ENCODE measurements at regions not wholly inside any gene's neighbourhood (a gene's known extent, or its start where the extent isn't known, plus 50 kb on each side); places are given as distances from the start of the nearest gene placed in this dataset.
"Not testable (repeated sequence)": the region's sequence is repeated elsewhere in the genome, so short reads cannot be mapped to it uniquely, and the experiment has no call there.

GRCh38 chr5:98158440-98158839 lies 615.0 kb upstream of the RGMB start:
- Histone ChIP-seq H3K9ac (ENCODE audit: low read depth in 1 of 3, low read length in 3 of 3) (no peak overlapping the region), H3K9me3 (ENCODE audit: control insufficient read depth in 3 of 3, low read length in 3 of 3) (no peaks in the 10 kb centered on the region), H3K4me1 (ENCODE audit: control insufficient read depth in 3 of 3, insufficient read depth in 3 of 3, low read length in 3 of 3) (no peaks in the 10 kb centered on the region), H3K27ac (ENCODE audit: low read depth, low read length) (no peak overlapping the region), H3K4me3 (ENCODE audit: low read length in 3 of 3) (no peak overlapping the region), H3K27me3 (ENCODE audit: control insufficient read depth in 3 of 3, insufficient read depth in 3 of 3, low read length in 3 of 3) (no peaks in the 10 kb centered on the region), H3K36me3 (ENCODE audit: control insufficient read depth in 3 of 3, insufficient read depth in 3 of 3, low read length in 3 of 3) (no peaks in the 10 kb centered on the region)

- H3K27me3 ChIP-seq (ENCODE audit: control insufficient read depth in 3 of 3, insufficient read depth in 3 of 3, low read length in 3 of 3), result no peaks in the 10 kb centered on the region
- H3K27ac ChIP-seq (ENCODE audit: low read depth, low read length), result no peak overlapping the region
- no peak overlapping the region for H3K4me3 ChIP-seq (ENCODE audit: low read length in 3 of 3)
- no peaks in the 10 kb centered on the region for H3K4me1 ChIP-seq (ENCODE audit: control insufficient read depth in 3 of 3, insufficient read depth in 3 of 3, low read length in 3 of 3)
- no peaks in the 10 kb centered on the region for H3K36me3 ChIP-seq (ENCODE audit: control insufficient read depth in 3 of 3, insufficient read depth in 3 of 3, low read length in 3 of 3)
- no peaks in the 10 kb centered on the region for H3K9me3 ChIP-seq (ENCODE audit: control insufficient read depth in 3 of 3, low read length in 3 of 3)
- H3K9ac ChIP-seq (ENCODE audit: low read depth in 1 of 3, low read length in 3 of 3), result no peak overlapping the region
Measured at GRCh38 chr5:98163796-98164493, 609.5 kb upstream of the RGMB start.

GRCh38 chr5:98168871-98169270 lies 604.6 kb upstream of the RGMB start:
- Histone ChIP-seq H3K27me3 (ENCODE audit: control insufficient read depth in 3 of 3, insufficient read depth in 3 of 3, low read length in 3 of 3) (no peaks in the 10 kb centered on the region), H3K9me3 (ENCODE audit: control insufficient read depth in 3 of 3, low read length in 3 of 3) (no peaks in the 10 kb centered on the region), H3K4me3 (ENCODE audit: low read length in 3 of 3) (no peak overlapping the region), H3K36me3 (ENCODE audit: control insufficient read depth in 3 of 3, insufficient read depth in 3 of 3, low read length in 3 of 3) (no peaks in the 10 kb centered on the region), H3K9ac (ENCODE audit: low read depth in 1 of 3, low read length in 3 of 3) (no peak overlapping the region), H3K27ac (ENCODE audit: low read depth, low read length) (no peak overlapping the region), H3K4me1 (ENCODE audit: control insufficient read depth in 3 of 3, insufficient read depth in 3 of 3, low read length in 3 of 3) (no peaks in the 10 kb centered on the region)

GRCh38 chr5:98170994-98171393 lies 602.5 kb upstream of the RGMB start:
- Histone ChIP-seq H3K4me3 (ENCODE audit: low read length in 3 of 3) (no peak overlapping the region), H3K9me3 (ENCODE audit: control insufficient read depth in 3 of 3, low read length in 3 of 3) (no peaks in the 10 kb centered on the region), H3K36me3 (ENCODE audit: control insufficient read depth in 3 of 3, insufficient read depth in 3 of 3, low read length in 3 of 3) (no peaks in the 10 kb centered on the region), H3K27ac (ENCODE audit: low read depth, low read length) (no peak overlapping the region), H3K9ac (ENCODE audit: low read depth in 1 of 3, low read length in 3 of 3) (no peak overlapping the region), H3K4me1 (ENCODE audit: control insufficient read depth in 3 of 3, insufficient read depth in 3 of 3, low read length in 3 of 3) (no peaks in the 10 kb centered on the region), H3K27me3 (ENCODE audit: control insufficient read depth in 3 of 3, insufficient read depth in 3 of 3, low read length in 3 of 3) (no peaks in the 10 kb centered on the region)

GRCh38 chr5:98173334-98173733 lies 600.1 kb upstream of the RGMB start:
- Histone ChIP-seq H3K4me1 (ENCODE audit: control insufficient read depth in 3 of 3, insufficient read depth in 3 of 3, low read length in 3 of 3) (no peaks in the 10 kb centered on the region), H3K4me3 (ENCODE audit: low read length in 3 of 3) (no peak overlapping the region), H3K27me3 (ENCODE audit: control insufficient read depth in 3 of 3, insufficient read depth in 3 of 3, low read length in 3 of 3) (no peaks in the 10 kb centered on the region), H3K27ac (ENCODE audit: low read depth, low read length) (no peak overlapping the region), H3K36me3 (ENCODE audit: control insufficient read depth in 3 of 3, insufficient read depth in 3 of 3, low read length in 3 of 3) (no peaks in the 10 kb centered on the region), H3K9ac (ENCODE audit: low read depth in 1 of 3, low read length in 3 of 3) (no peak overlapping the region), H3K9me3 (ENCODE audit: control insufficient read depth in 3 of 3, low read length in 3 of 3) (no peaks in the 10 kb centered on the region)

GRCh38 chr5:98175474-98175873 lies 598.0 kb upstream of the RGMB start:
- no peak overlapping the region for H3K9ac ChIP-seq (ENCODE audit: low read depth in 1 of 3, low read length in 3 of 3)
- H3K27me3 ChIP-seq (ENCODE audit: control insufficient read depth in 3 of 3, insufficient read depth in 3 of 3, low read length in 3 of 3), result no peaks in the 10 kb centered on the region
- H3K9me3 ChIP-seq (ENCODE audit: control insufficient read depth in 3 of 3, low read length in 3 of 3), result no peaks in the 10 kb centered on the region
- no peaks in the 10 kb centered on the region for H3K4me1 ChIP-seq (ENCODE audit: control insufficient read depth in 3 of 3, insufficient read depth in 3 of 3, low read length in 3 of 3)
- H3K27ac ChIP-seq (ENCODE audit: low read depth, low read length), result no peak overlapping the region
- H3K36me3 ChIP-seq (ENCODE audit: control insufficient read depth in 3 of 3, insufficient read depth in 3 of 3, low read length in 3 of 3), result no peaks in the 10 kb centered on the region
- no peak overlapping the region for H3K4me3 ChIP-seq (ENCODE audit: low read length in 3 of 3)

- Histone ChIP-seq H3K27me3 (ENCODE audit: control insufficient read depth in 3 of 3, insufficient read depth in 3 of 3, low read length in 3 of 3) (no peaks in the 10 kb centered on the region), H3K4me3 (ENCODE audit: low read length in 3 of 3) (no peak overlapping the region), H3K9ac (ENCODE audit: low read depth in 1 of 3, low read length in 3 of 3) (no peak overlapping the region), H3K4me1 (ENCODE audit: control insufficient read depth in 3 of 3, insufficient read depth in 3 of 3, low read length in 3 of 3) (no peaks in the 10 kb centered on the region), H3K9me3 (ENCODE audit: control insufficient read depth in 3 of 3, low read length in 3 of 3) (peaks cover 0 to 3% (median 0%) of the 10 kb centered on the region in 3 donors), H3K36me3 (ENCODE audit: control insufficient read depth in 3 of 3, insufficient read depth in 3 of 3, low read length in 3 of 3) (no peaks in the 10 kb centered on the region), H3K27ac (ENCODE audit: low read depth, low read length) (no peak overlapping the region)
Measured at GRCh38 chr5:98179791-98180755, 593.4 kb upstream of the RGMB start.

- H3K4me1 ChIP-seq (ENCODE audit: control insufficient read depth in 3 of 3, insufficient read depth in 3 of 3, low read length in 3 of 3), result no peaks in the 10 kb centered on the region
- no peak overlapping the region for H3K4me3 ChIP-seq (ENCODE audit: low read length in 3 of 3)
- no peak overlapping the region for H3K9ac ChIP-seq (ENCODE audit: low read depth in 1 of 3, low read length in 3 of 3)
- no peaks in the 10 kb centered on the region for H3K27me3 ChIP-seq (ENCODE audit: control insufficient read depth in 3 of 3, insufficient read depth in 3 of 3, low read length in 3 of 3)
- peaks cover 0 to 3% (median 0%) of the 10 kb centered on the region in 3 donors for H3K9me3 ChIP-seq (ENCODE audit: control insufficient read depth in 3 of 3, low read length in 3 of 3)
- H3K36me3 ChIP-seq (ENCODE audit: control insufficient read depth in 3 of 3, insufficient read depth in 3 of 3, low read length in 3 of 3), result no peaks in the 10 kb centered on the region
- H3K27ac ChIP-seq (ENCODE audit: low read depth, low read length), result no peak overlapping the region
Measured at GRCh38 chr5:98186128-98186527, 587.3 kb upstream of the RGMB start.

- Histone ChIP-seq H3K4me1 (ENCODE audit: control insufficient read depth in 3 of 3, insufficient read depth in 3 of 3, low read length in 3 of 3) (no peaks in the 10 kb centered on the region), H3K9me3 (ENCODE audit: control insufficient read depth in 3 of 3, low read length in 3 of 3) (peaks cover 0 to 3% (median 0%) of the 10 kb centered on the region in 3 donors)
Measured at GRCh38 chr5:98187945-98188344, 585.5 kb upstream of the RGMB start.

GRCh38 chr5:98190344-98190743 lies 583.1 kb upstream of the RGMB start:
- H3K9ac ChIP-seq (ENCODE audit: low read depth in 1 of 3, low read length in 3 of 3); H3K27ac ChIP-seq (ENCODE audit: low read depth, low read length); H3K27me3 ChIP-seq (ENCODE audit: control insufficient read depth in 3 of 3, insufficient read depth in 3 of 3, low read length in 3 of 3): not testable (repeated sequence)

More at GRCh38 chr5:98187945-98188344, 585.5 kb upstream of the RGMB start:
- Histone ChIP-seq H3K4me3 (ENCODE audit: low read length in 3 of 3) (no peak overlapping the region), H3K27ac (ENCODE audit: low read depth, low read length) (no peak overlapping the region), H3K9ac (ENCODE audit: low read depth in 1 of 3, low read length in 3 of 3) (no peak overlapping the region), H3K27me3 (ENCODE audit: control insufficient read depth in 3 of 3, insufficient read depth in 3 of 3, low read length in 3 of 3) (no peaks in the 10 kb centered on the region), H3K36me3 (ENCODE audit: control insufficient read depth in 3 of 3, insufficient read depth in 3 of 3, low read length in 3 of 3) (no peaks in the 10 kb centered on the region)

More at GRCh38 chr5:98190344-98190743, 583.1 kb upstream of the RGMB start:
- H3K36me3 ChIP-seq (ENCODE audit: control insufficient read depth in 3 of 3, insufficient read depth in 3 of 3, low read length in 3 of 3); H3K4me1 ChIP-seq (ENCODE audit: control insufficient read depth in 3 of 3, insufficient read depth in 3 of 3, low read length in 3 of 3); H3K4me3 ChIP-seq (ENCODE audit: low read length in 3 of 3); H3K9me3 ChIP-seq (ENCODE audit: control insufficient read depth in 3 of 3, low read length in 3 of 3): not testable (repeated sequence)

Measured in skeletal muscle tissue (tissue), 3 donors.